ENCODE measurements at regions not wholly inside any gene's neighbourhood (a gene's known extent, or its start where the extent isn't known, plus 50 kb on each side); places are given as distances from the start of the nearest gene placed in this dataset.

- H2AFZ ChIP-seq (ENCODE audit: control insufficient read depth, low read depth, low read length): no peak overlapping the region
- ATAC-seq (no peak), DNase-seq (ENCODE audit: low read depth, low spot score) (no peak), FAIRE-seq (no peak)
- H3K36me3 ChIP-seq (ENCODE audit: control insufficient read depth in 2 of 2, insufficient read depth in 2 of 2, low read length in 1 of 2): no peaks in the 10 kb centered on the region
- H3K4me2 ChIP-seq (ENCODE audit: control insufficient read depth, insufficient read depth): no peak overlapping the region
- H3K4me3 ChIP-seq: no peak overlapping the region
- TF ChIP-seq NFYA (IDR thresholded peaks at IDR 0.05; ENCODE audit: borderline replicate concordance, low read depth, low read length): no peak
- TF ChIP-seq WRNIP1 (IDR thresholded peaks at IDR 0.05; ENCODE audit: borderline replicate concordance, low read depth, low read length): no peak
- no peak for TF ChIP-seq ZSCAN29 (IDR thresholded peaks at IDR 0.05)
- TF ChIP-seq SIX5 (IDR thresholded peaks at IDR 0.05; ENCODE audit: low read depth, low read length, severe bottlenecking): no peak
- TF ChIP-seq PAX5 (IDR thresholded peaks at IDR 0.05; ENCODE audit: borderline replicate concordance, low read depth, low read length): no peak
- no peak for TF ChIP-seq E2F4 (IDR thresholded peaks at IDR 0.05; ENCODE audit: low read depth, low read length)
- no peak for TF ChIP-seq CHD1 (IDR thresholded peaks at IDR 0.05; ENCODE audit: low read depth, low read length)
- no peak for TF ChIP-seq MTA2 (IDR thresholded peaks at IDR 0.05; ENCODE audit: low read depth)
- TF ChIP-seq E2F8 (IDR thresholded peaks at IDR 0.05; ENCODE audit: low read depth, partially characterized antibody): no peak
- no peak for TF ChIP-seq TCF3 (IDR thresholded peaks at IDR 0.05; ENCODE audit: borderline replicate concordance, insufficient read depth, low read depth, low read length)
- no peak for TF ChIP-seq ZNF217 (IDR thresholded peaks at IDR 0.05)
- no peak for TF ChIP-seq ASH2L (IDR thresholded peaks at IDR 0.05; ENCODE audit: borderline replicate concordance, low read depth)
- TF ChIP-seq, protein P1, sequence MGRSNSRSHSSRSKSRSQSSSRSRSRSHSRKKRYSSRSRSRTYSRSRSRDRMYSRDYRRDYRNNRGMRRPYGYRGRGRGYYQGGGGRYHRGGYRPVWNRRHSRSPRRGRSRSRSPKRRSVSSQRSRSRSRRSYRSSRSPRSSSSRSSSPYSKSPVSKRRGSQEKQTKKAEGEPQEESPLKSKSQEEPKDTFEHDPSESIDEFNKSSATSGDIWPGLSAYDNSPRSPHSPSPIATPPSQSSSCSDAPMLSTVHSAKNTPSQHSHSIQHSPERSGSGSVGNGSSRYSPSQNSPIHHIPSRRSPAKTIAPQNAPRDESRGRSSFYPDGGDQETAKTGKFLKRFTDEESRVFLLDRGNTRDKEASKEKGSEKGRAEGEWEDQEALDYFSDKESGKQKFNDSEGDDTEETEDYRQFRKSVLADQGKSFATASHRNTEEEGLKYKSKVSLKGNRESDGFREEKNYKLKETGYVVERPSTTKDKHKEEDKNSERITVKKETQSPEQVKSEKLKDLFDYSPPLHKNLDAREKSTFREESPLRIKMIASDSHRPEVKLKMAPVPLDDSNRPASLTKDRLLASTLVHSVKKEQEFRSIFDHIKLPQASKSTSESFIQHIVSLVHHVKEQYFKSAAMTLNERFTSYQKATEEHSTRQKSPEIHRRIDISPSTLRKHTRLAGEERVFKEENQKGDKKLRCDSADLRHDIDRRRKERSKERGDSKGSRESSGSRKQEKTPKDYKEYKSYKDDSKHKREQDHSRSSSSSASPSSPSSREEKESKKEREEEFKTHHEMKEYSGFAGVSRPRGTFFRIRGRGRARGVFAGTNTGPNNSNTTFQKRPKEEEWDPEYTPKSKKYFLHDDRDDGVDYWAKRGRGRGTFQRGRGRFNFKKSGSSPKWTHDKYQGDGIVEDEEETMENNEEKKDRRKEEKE (IDR thresholded peaks at IDR 0.05): no peak
- TF ChIP-seq NFYB (IDR thresholded peaks at IDR 0.05; ENCODE audit: insufficient read depth, low read depth, low read length): no peak
- TF ChIP-seq HDGF (IDR thresholded peaks at IDR 0.05): no peak
- TF ChIP-seq MYC (IDR thresholded peaks at IDR 0.05; ENCODE audit: insufficient read depth, insufficient read length, insufficient replicate concordance, low read length, severe bottlenecking): no peak
- no TSS peak for BruUV-seq (replicated peaks)
- ChIA-PET RAD21 (ENCODE audit: unreplicated experiment) (no interaction called here), CTCF (no interaction called here), POLR2A (no interaction called here), SMC1A (ENCODE audit: uncharacterized antibody, unreplicated experiment) (no interaction called here)
- no peaks in the 10 kb centered on the region; a peak in 1 of 4 replicates for H3K27me3 ChIP-seq (replicated peaks in 1 of 2; ENCODE audit: control insufficient read depth in 2 of 2, insufficient read depth in 2 of 2, low read length in 1 of 2)
- intact Hi-C loops (cut with micrococcal nuclease; ENCODE audit: unreplicated experiment) (no loop called here), in situ Hi-C loops (cut with MboI) (no loop called here)
- no peaks in the 10 kb centered on the region for H4K20me1 ChIP-seq (ENCODE audit: control insufficient read depth, insufficient read depth)
- H3K4me1 ChIP-seq (ENCODE audit: control insufficient read depth, insufficient read depth, low read length): no peaks in the 10 kb centered on the region
- no peaks in the 10 kb centered on the region for H3K79me2 ChIP-seq (ENCODE audit: control insufficient read depth, insufficient read depth, low read length)
- no peak overlapping the region for H3K9ac ChIP-seq (ENCODE audit: control insufficient read depth, insufficient read depth, low read length)
- no peaks in the 10 kb centered on the region; the same call in 2 of the 3 replicates for H3K9me3 ChIP-seq (replicated peaks; ENCODE audit: control insufficient read depth, insufficient read depth, low read length)
- 29% methylated on average over 11 of the region's 11 CpGs for WGBS (ENCODE audit: insufficient coverage, insufficient replicate concordance, low lambda C conversion rate, missing lambda C conversion rate)
- no peak overlapping the region for H3K27ac ChIP-seq (ENCODE audit: control insufficient read depth, insufficient read depth)
These were observed 98.0 kb upstream of the SLC14A2 start for GRCh38 chr18:45517181-45517741.

Measured in GM12878 (cell line).